ENCODE measurements at regions not wholly inside any gene's neighbourhood (a gene's known extent, or its start where the extent isn't known, plus 50 kb on each side); places are given as distances from the start of the nearest gene placed in this dataset.
"Not testable (repeated sequence)": the region's sequence is repeated elsewhere in the genome, so short reads cannot be mapped to it uniquely, and the experiment has no call there.

DNA sequence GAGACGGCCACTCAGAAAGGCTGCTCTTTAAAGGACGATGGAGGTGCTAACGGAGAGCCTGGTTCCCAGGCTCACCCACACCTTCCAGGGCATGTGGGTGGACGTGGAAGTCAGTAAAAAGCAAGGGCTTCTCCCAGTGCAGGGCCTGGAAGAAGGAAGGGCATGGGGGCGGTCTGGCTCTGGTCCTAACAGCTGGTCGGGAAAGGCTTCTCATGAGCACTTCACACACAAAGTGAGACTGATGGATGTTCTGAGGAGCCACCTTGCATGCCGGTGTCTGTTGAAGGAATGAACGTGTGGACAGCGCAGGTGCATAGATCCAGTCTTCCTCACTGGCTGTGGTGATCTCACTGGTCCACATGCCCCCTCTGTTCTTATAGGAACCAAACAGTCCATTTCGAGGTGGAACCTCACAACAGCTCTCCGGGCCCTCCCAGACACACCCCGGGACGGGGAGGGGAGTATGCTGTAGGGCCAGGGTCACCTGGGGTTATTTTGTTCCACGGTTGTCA, 90.6 kb upstream of the UXS1 start:
- Mint-ChIP-seq H3K4me1 (ENCODE audit: low read depth) (no peaks in the 10 kb centered on the region), H3K27me3 (ENCODE audit: low read depth) (peaks cover 7% of the 10 kb centered on the region), H3K9me3 (ENCODE audit: insufficient read depth) (no peaks in the 10 kb centered on the region), H3K27ac (no peak overlapping the region), H3K36me3 (ENCODE audit: low read depth) (no peaks in the 10 kb centered on the region), H3K4me3 (no peak overlapping the region)
- POLR2A ChIA-PET = interaction anchor here (0.6 kb wide), 1 partner anchor 73 kb away, joined by 3 read pairs; no protein-coding TSS in a partner anchor
- DNase-seq (no peak), ATAC-seq (no peak)
- CTCF ChIA-PET = no interaction called here

DNA sequence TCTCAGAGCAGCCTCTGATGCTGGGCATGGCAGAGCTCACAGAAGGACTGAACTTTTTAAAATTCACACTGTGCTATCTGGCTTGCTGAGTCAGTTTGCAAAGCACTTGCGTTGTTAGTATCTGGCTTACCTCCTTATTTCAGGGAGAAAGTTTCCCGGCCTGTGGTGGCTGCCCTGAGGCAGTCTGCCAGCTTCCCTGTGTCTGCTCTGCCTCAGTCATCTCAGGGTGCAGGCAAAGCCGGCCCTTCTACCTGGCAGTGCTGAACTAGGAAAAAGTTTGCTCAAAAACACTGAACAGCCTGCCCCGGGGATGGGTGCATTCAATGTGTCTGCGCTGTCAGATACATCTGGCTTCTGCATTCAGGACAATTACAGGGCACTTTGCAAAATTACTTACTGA, 90.2 kb upstream of the UXS1 start:
- Mint-ChIP-seq H3K27ac (no peak overlapping the region), H3K9me3 (ENCODE audit: insufficient read depth) (no peaks in the 10 kb centered on the region), H3K4me3 (no peak overlapping the region), H3K27me3 (ENCODE audit: low read depth) (peaks cover 9% of the 10 kb centered on the region), H3K36me3 (ENCODE audit: low read depth) (no peaks in the 10 kb centered on the region), H3K4me1 (ENCODE audit: low read depth) (no peaks in the 10 kb centered on the region)
- no peak for DNase-seq
- POLR2A ChIA-PET = interaction anchor here (0.6 kb wide), 1 partner anchor 73 kb away, joined by 3 read pairs; no protein-coding TSS in a partner anchor
- CTCF ChIA-PET = no interaction called here
- no peak for ATAC-seq

DNA sequence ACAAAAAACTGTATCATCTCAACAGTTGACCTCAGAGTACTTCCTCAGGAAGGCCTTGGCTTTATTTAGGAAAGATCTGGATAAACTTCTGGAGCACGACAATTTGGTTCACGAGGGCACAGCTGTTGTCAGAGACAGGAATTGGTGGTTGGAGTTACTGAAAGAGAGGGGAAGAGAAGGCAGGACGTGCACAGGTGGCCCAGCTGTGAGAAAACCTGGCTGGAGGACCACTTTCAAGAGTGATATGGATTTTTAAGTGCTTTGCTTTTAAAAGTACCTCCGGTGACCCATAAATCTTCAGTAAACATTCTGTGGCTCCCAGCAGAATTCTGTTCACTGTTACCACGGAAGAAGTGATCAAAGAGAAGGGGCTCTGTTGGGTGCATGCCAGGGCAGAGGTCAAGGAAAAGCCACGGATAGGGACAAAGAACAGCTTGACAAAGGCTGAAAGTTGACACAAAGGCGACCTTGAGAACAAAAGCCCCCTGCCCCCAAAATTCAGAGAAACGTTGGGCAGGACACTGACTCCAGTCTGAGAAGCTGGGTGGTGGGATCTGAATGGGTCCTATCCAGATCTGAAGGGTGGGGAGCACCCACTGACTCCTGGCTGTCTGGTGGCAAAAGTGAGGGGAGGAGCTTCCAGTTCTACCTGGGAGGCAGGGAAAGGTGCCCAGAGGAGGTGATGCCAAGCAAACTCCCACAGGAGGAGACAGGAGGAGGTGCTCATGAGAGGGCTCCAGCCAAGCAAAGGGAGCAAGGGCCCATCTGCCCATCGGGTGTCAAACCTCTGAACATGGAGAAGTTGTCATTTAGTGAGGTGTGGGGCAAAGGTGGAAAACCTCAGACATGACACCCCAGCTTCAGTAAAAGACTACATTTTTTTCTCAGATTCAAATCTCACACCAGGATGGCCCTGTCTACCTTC, 89.4 kb upstream of the UXS1 start:
- H3K9me3 Mint-ChIP-seq (ENCODE audit: insufficient read depth); H3K27me3 Mint-ChIP-seq (ENCODE audit: low read depth); POLR2A ChIA-PET; ATAC-seq; H3K36me3 Mint-ChIP-seq (ENCODE audit: low read depth); CTCF ChIA-PET; H3K27ac Mint-ChIP-seq; H3K4me3 Mint-ChIP-seq; H3K4me1 Mint-ChIP-seq (ENCODE audit: low read depth); DNase-seq: not testable (repeated sequence)

DNA sequence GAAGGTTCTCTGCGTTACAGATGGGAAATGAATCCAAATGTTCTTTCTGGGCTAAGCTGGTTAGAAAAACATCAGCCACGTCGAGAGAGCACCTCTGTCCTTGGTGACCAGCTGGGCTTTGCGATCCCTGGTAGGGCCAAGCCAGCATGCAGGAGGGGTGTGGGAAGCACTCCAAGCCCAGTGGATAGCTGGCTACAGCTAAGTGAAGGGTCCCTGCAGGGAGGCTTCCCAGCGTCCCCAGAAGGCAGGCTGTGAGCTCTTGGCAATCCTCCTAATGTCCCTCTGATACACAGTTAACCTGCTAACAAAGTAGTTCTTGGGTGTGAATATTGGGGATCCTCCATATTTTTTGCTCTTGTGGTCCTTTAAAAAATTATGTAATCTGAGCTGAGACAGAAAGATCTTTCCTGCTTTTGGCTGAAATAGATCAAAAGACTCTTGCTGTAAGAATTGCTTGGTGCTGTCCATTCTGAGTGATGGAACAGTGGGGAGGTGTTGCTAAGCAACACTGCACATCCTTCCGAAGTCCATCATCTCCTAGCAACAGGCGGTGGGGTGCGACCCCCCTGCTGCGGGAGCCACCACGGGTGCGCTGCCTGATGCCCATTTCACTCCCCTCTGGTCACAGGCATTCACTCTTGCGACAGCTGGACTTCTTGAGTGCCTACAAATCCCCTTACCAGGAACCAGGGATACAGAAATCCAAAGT, 88.5 kb upstream of the UXS1 start:
- no peak for ATAC-seq
- H3K4me3 Mint-ChIP-seq = no peak overlapping the region
- H3K36me3 Mint-ChIP-seq (ENCODE audit: low read depth) = no peaks in the 10 kb centered on the region
- H3K27me3 Mint-ChIP-seq (ENCODE audit: low read depth) = peaks cover 9% of the 10 kb centered on the region
- H3K4me1 Mint-ChIP-seq (ENCODE audit: low read depth) = no peaks in the 10 kb centered on the region
- H3K9me3 Mint-ChIP-seq (ENCODE audit: insufficient read depth) = no peaks in the 10 kb centered on the region
- no peak for DNase-seq
- no peak overlapping the region for H3K27ac Mint-ChIP-seq
- ChIA-PET POLR2A (no interaction called here), CTCF (interaction anchor here (0.9 kb wide), 1 partner anchor 18 kb away, joined by 3 read pairs; no protein-coding TSS in a partner anchor)

DNA sequence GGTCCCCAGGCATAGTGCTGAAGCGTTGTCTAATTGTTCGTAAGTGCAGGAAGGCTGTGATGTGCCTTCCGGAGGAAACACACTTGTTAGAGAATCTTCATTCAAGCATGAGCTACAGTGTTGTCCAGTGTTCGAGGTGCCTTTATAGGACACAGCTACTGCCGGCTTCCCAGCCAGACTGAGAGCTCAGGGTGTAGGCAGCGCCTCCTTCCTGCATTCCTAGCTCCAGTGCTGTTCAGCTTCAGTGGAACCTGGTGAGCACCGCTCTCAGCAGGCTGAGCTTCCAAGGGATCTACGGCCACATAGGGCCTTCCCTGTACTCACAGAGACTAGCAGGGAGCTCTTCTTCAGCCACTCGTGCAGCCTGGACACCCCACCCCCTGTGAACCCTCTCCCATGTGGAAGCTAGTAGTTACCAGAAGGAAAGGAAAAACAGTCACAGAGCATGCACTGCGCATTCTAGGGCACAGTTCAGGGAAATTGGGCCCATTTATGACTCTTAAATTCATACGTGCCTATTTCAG, 87.9 kb upstream of the UXS1 start:
- H3K27me3 Mint-ChIP-seq (ENCODE audit: low read depth); H3K4me3 Mint-ChIP-seq; ATAC-seq; H3K36me3 Mint-ChIP-seq (ENCODE audit: low read depth); H3K4me1 Mint-ChIP-seq (ENCODE audit: low read depth); DNase-seq; POLR2A ChIA-PET; H3K9me3 Mint-ChIP-seq (ENCODE audit: insufficient read depth); H3K27ac Mint-ChIP-seq: not testable (repeated sequence)
- CTCF ChIA-PET = interaction anchor here (0.9 kb wide), 1 partner anchor 18 kb away, joined by 3 read pairs; no protein-coding TSS in a partner anchor

DNA sequence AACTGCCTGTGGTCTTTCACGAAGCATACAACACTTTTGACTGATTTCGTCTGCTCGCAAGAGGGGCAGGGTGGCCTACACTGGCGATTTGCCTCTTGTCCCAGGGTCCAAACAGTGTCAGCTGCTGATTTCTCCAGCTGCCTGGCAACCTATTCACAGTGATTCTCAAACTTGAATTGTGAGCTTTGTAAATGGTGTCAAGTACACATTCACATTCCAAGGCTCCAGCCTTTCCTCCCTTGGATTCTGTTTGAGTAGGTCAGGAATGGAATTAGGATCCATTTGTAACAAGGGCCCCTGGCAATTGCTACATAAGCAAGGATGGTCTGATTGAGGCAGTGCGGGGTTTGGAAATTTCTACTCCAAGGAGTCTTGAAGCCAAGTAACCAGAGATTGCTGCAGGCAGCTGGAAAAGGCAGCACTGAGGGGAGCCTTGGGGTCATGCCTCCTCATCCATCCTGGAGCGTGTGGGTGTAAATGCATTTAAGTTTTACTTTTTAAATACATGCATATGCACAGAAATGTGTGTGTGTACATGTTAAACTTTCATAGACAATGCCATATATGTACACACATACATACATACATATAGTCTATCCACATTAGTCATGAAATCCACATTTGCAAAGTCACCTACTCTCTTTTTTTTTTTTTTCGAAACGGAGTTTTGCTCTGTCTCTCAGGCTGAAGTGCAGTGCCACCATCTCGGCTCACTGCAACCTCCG, 86.8 kb upstream of the UXS1 start:
- Mint-ChIP-seq H3K9me3 (ENCODE audit: insufficient read depth) (no peaks in the 10 kb centered on the region), H3K4me3 (no peak overlapping the region), H3K4me1 (ENCODE audit: low read depth) (no peaks in the 10 kb centered on the region), H3K36me3 (ENCODE audit: low read depth) (no peaks in the 10 kb centered on the region), H3K27ac (no peak overlapping the region), H3K27me3 (ENCODE audit: low read depth) (peaks cover 6% of the 10 kb centered on the region)
- DNase-seq = no peak
- ChIA-PET POLR2A (no interaction called here), CTCF (no interaction called here)
- no peak for ATAC-seq

DNA sequence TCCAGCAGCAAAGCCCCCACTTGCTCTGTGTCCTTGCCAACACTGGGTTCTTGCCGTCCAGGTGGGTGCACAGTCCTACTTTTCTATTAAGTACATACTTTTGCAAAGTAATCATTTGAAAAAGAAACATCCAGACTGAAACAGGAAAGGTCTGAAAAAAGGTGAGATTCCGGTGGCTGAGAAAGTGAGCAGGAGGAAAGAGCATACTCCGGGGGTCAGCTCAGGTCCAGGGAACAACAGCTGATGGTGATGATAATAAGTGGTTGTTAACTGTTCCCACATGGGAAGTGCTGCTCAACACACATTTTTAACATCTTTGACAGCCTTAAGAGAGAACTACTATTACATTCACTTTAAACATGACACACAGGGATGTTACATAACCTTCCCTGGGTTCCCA, 86.1 kb upstream of the UXS1 start:
- Mint-ChIP-seq H3K36me3 (ENCODE audit: low read depth) (no peaks in the 10 kb centered on the region), H3K4me3 (no peak overlapping the region), H3K27ac (no peak overlapping the region), H3K27me3 (ENCODE audit: low read depth) (peaks cover 4% of the 10 kb centered on the region), H3K4me1 (ENCODE audit: low read depth) (no peaks in the 10 kb centered on the region), H3K9me3 (ENCODE audit: insufficient read depth) (no peaks in the 10 kb centered on the region)
- DNase-seq (no peak), ATAC-seq (no peak)
- CTCF ChIA-PET = no interaction called here
- POLR2A ChIA-PET = no interaction called here

DNA sequence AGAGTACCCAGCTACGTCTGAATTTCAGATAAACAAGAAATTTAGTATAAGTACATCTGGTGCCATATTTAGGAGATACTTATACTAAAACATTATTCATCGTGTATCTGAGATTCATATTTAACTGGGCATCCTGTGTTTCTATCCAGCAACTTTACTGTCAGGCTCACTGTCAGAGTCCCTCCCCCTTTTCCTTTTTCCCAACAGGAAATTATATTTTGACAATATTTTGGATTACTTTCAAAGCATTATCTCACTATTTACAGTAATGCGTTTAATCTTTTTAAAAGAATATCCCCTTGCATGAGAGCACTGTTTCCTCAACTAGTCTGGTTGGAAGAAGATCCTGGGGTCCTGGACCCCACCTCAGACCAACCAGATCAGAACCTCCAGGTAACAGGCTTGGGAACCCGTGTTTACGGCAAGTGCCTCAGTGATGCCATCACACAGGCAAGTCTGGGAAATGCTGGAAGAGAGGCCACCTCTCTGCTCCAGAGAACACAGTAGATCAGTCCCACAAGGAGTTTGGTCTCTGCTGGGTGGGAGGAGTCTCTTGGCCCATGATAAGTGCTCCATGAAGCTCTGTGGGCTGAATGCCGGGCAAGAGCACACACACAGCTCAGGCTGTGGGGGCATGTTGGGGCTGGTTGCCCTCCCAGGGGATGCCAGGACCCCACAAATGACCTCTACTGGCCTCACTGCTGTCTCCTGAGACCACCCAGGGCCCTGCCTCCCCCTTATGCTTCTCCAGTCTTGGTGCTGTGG, 84.2 kb upstream of the UXS1 start:
- CTCF ChIA-PET = no interaction called here
- DNase-seq = no peak
- ATAC-seq = no peak
- Mint-ChIP-seq H3K4me1 (ENCODE audit: low read depth) (no peaks in the 10 kb centered on the region), H3K27ac (no peak overlapping the region), H3K4me3 (no peak overlapping the region), H3K27me3 (ENCODE audit: low read depth) (peaks cover 4% of the 10 kb centered on the region), H3K36me3 (ENCODE audit: low read depth) (no peaks in the 10 kb centered on the region), H3K9me3 (ENCODE audit: insufficient read depth) (no peaks in the 10 kb centered on the region)
- POLR2A ChIA-PET = no interaction called here

DNA sequence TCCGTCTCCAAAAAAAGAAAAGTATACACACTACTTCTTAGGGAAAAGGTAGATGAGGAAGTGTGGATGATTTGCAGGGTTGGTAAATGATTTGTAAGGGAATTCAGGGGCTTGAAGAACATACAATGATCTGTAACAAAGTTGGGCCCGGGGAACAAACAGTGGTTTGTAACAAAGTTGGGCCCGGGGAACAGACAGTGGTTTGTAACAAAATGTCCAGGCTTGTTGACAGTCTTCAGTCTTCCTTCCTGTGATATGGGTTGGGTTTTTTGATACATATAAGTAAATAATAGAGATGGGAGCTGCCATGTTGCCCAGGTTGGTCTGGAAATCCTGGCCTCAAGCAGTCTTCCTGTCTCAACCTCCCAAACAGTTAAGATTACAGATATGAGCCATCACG, 83.3 kb upstream of the UXS1 start:
- ChIA-PET POLR2A (no interaction called here), CTCF (no interaction called here)
- DNase-seq = no peak
- no peaks in the 10 kb centered on the region for H3K4me1 Mint-ChIP-seq (ENCODE audit: low read depth)
- peaks cover 5% of the 10 kb centered on the region for H3K27me3 Mint-ChIP-seq (ENCODE audit: low read depth)
- H3K36me3 Mint-ChIP-seq (ENCODE audit: low read depth) = no peaks in the 10 kb centered on the region
- no peak overlapping the region for H3K27ac Mint-ChIP-seq
- no peak overlapping the region for H3K4me3 Mint-ChIP-seq
- no peaks in the 10 kb centered on the region for H3K9me3 Mint-ChIP-seq (ENCODE audit: insufficient read depth)
- ATAC-seq = no peak

DNA sequence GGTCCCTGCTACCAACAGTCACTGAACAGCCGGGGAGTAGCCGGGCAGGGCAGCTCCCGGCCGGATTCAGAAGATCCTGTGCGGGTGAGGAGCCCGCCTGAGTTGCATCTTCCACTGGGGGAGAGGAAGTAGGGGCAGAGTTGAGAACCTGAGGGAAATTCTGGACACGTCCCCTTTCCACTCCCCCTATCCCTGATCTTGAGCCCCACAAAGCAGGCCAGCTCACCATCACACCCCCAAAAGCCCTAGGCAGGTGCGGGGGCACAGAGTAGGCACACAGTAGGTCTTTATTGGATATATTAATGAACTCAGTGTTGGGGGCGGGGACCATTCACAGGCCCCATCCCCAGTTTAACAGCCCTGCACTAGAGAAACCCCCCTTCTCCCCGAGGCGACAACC, 81.9 kb upstream of the UXS1 start:
- ATAC-seq (no peak), DNase-seq (no peak)
- Mint-ChIP-seq H3K27me3 (ENCODE audit: low read depth) (peaks cover 13% of the 10 kb centered on the region), H3K27ac (no peak overlapping the region), H3K4me3 (no peak overlapping the region), H3K4me1 (ENCODE audit: low read depth) (peaks cover 1% of the 10 kb centered on the region), H3K36me3 (ENCODE audit: low read depth) (no peaks in the 10 kb centered on the region), H3K9me3 (ENCODE audit: insufficient read depth) (no peaks in the 10 kb centered on the region)
- POLR2A ChIA-PET = no interaction called here
- CTCF ChIA-PET = no interaction called here

DNA sequence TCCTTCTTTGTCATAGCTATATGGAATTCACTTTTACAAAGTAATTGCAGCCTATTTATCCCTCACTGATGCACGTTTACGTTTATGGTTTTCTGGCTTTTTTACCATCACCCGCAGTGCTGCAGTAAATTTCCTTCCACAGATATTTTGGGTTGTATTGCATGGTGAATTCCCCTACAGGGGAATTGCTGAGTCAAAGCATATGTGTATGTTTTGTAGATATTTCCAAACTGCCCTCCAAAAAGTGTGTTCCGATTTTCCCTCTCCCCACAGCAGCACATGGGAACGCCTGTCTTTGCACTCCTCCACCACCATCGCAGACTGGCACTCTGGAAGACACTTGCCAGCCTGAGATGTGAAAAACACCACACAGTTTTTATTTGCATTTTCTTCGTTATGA, 80.6 kb upstream of the UXS1 start:
- POLR2A ChIA-PET = no interaction called here

More for the DNA sequence above, 80.6 kb upstream of the UXS1 start:
- Mint-ChIP-seq H3K27me3 (ENCODE audit: low read depth) (peaks cover 12% of the 10 kb centered on the region), H3K27ac (no peak overlapping the region), H3K36me3 (ENCODE audit: low read depth) (no peaks in the 10 kb centered on the region), H3K4me3 (no peak overlapping the region), H3K9me3 (ENCODE audit: insufficient read depth) (no peaks in the 10 kb centered on the region), H3K4me1 (ENCODE audit: low read depth) (peaks cover 9% of the 10 kb centered on the region)
- no peak for ATAC-seq
- DNase-seq = no peak
- CTCF ChIA-PET = interaction anchor here (1.1 kb wide), 1 partner anchor 295 kb away, joined by 3 read pairs; no protein-coding TSS in a partner anchor

Data from activated CD8-positive, alpha-beta T cell treated with anti-CD3 and anti-CD28 coated beads, Interleukin-2, amount 10 ng/mL, durations not matched to agents 7 days and 5 days (primary cell).